ENCODE measurements at regions not wholly inside any gene's neighbourhood (a gene's known extent, or its start where the extent isn't known, plus 50 kb on each side); places are given as distances from the start of the nearest gene placed in this dataset.

DNA sequence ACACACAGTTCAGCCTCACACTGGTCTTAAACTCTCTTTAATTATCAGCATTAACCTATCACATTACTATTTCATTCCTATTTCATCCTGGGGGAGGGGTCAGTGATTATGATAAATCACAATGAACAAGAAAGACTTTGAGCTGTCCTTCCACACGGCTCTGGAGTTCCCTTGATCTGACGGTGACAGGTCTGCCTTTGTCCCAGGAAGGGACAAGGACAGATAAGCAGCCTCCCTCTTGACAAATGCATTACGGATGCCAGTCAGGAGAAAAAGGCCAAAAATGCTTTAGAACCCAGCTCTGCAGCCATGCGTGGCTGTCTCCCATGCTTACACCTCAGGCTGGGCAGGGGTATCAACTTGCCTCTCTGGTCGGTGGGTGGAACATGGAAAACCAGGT lies 281.7 kb downstream of the BCL11A start:
- Histone ChIP-seq H3K4me3 (no peak overlapping the region), H3K79me2 (ENCODE audit: low read depth) (no peaks in the 10 kb centered on the region), H4K20me1 (ENCODE audit: insufficient read depth) (no peaks in the 10 kb centered on the region; the same call in 1 of the 2 replicates), H3K4me1 (replicated peaks; ENCODE audit: insufficient read depth) (no peaks in the 10 kb centered on the region), H3K4me2 (no peak overlapping the region), H3K36me3 (ENCODE audit: low read depth) (no peaks in the 10 kb centered on the region), H2AFZ (no peak overlapping the region), H3K9me3 (ENCODE audit: insufficient read depth, low read depth) (peaks cover 5% of the 10 kb centered on the region), H3K27me3 (ENCODE audit: insufficient read depth, low read depth) (peaks cover 82% of the 10 kb centered on the region), H3K27ac (no peak overlapping the region), H3F3A (ENCODE audit: insufficient read depth, low read depth) (no peaks in the 10 kb centered on the region), H3K9me2 (ENCODE audit: insufficient read depth) (no peaks in the 10 kb centered on the region)
- no peak for DNase-seq
- ChIA-PET CTCF (no interaction called here), POLR2A (ENCODE audit: unreplicated experiment) (no interaction called here)
- BruUV-seq (replicated peaks): no TSS peak
- no peak for TF ChIP-seq EZH2 (IDR thresholded peaks at IDR 0.05; ENCODE audit: low read depth)
- TF ChIP-seq, protein P1, sequence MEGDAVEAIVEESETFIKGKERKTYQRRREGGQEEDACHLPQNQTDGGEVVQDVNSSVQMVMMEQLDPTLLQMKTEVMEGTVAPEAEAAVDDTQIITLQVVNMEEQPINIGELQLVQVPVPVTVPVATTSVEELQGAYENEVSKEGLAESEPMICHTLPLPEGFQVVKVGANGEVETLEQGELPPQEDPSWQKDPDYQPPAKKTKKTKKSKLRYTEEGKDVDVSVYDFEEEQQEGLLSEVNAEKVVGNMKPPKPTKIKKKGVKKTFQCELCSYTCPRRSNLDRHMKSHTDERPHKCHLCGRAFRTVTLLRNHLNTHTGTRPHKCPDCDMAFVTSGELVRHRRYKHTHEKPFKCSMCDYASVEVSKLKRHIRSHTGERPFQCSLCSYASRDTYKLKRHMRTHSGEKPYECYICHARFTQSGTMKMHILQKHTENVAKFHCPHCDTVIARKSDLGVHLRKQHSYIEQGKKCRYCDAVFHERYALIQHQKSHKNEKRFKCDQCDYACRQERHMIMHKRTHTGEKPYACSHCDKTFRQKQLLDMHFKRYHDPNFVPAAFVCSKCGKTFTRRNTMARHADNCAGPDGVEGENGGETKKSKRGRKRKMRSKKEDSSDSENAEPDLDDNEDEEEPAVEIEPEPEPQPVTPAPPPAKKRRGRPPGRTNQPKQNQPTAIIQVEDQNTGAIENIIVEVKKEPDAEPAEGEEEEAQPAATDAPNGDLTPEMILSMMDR (conservative IDR thresholded peaks at IDR 0.05): no peak
- intact Hi-C loops (cut with micrococcal nuclease; ENCODE audit: unreplicated experiment): no loop called here

DNA sequence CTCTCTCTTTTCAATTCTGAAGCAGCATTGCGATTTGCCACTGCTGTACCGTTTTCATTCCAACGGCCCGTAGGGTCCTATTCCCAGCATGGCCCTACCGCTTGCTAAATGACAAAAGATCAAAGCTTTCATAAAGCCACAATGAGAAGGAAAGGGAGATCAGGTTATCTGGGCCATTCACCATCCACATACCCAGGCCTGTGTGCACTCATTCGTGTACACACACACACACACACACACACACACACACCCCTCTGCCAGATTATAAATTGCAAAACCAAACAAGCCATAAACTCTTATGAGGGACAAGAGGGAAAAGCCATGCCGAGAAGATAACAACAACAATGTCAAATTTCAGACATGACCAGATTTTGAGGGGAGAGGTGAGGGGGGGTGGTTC lies 282.3 kb downstream of the BCL11A start:
- intact Hi-C loops (cut with micrococcal nuclease; ENCODE audit: unreplicated experiment): no loop called here
- H3K9me3 ChIP-seq (ENCODE audit: insufficient read depth, low read depth): peaks cover 5% of the 10 kb centered on the region
- POLR2A ChIA-PET (ENCODE audit: unreplicated experiment): no interaction called here
- H3K4me1 ChIP-seq (replicated peaks; ENCODE audit: insufficient read depth): no peaks in the 10 kb centered on the region
- H3K4me2 ChIP-seq: no peak overlapping the region
- H3K4me3 ChIP-seq: no peak overlapping the region
- no peaks in the 10 kb centered on the region for H3K79me2 ChIP-seq (ENCODE audit: low read depth)
- no peaks in the 10 kb centered on the region for H3F3A ChIP-seq (ENCODE audit: insufficient read depth, low read depth)
- CTCF ChIA-PET: no interaction called here
- H3K27ac ChIP-seq: no peak overlapping the region
- H3K27me3 ChIP-seq (ENCODE audit: insufficient read depth, low read depth): peaks cover 81% of the 10 kb centered on the region
- H3K36me3 ChIP-seq (ENCODE audit: low read depth): no peaks in the 10 kb centered on the region
- TF ChIP-seq, protein P1 (conservative IDR thresholded peaks at IDR 0.05): no peak
- TF ChIP-seq EZH2 (IDR thresholded peaks at IDR 0.05; ENCODE audit: low read depth): no peak
- H4K20me1 ChIP-seq (ENCODE audit: insufficient read depth): no peaks in the 10 kb centered on the region; the same call in 1 of the 2 replicates
- H3K9me2 ChIP-seq (ENCODE audit: insufficient read depth): no peaks in the 10 kb centered on the region
- no peak overlapping the region for H2AFZ ChIP-seq
- no TSS peak for BruUV-seq (replicated peaks)
- DNase-seq: no peak

GRCh38 chr2:60268661-60269060 lies 284.8 kb downstream of the BCL11A start:
- H3K27me3 ChIP-seq (ENCODE audit: insufficient read depth, low read depth): peaks cover 67% of the 10 kb centered on the region
- H3K79me2 ChIP-seq (ENCODE audit: low read depth): no peaks in the 10 kb centered on the region
- intact Hi-C loops (cut with micrococcal nuclease; ENCODE audit: unreplicated experiment): no loop called here
- no peak overlapping the region for H2AFZ ChIP-seq
- H3F3A ChIP-seq (ENCODE audit: insufficient read depth, low read depth): no peaks in the 10 kb centered on the region
- H3K9me3 ChIP-seq (ENCODE audit: insufficient read depth, low read depth): no peaks in the 10 kb centered on the region; the same call in 1 of the 2 replicates
- BruUV-seq (replicated peaks): no TSS peak
- H3K4me3 ChIP-seq: no peak overlapping the region
- no peak for DNase-seq
- TF ChIP-seq, protein P1 (conservative IDR thresholded peaks at IDR 0.05): no peak
- no peak for TF ChIP-seq EZH2 (IDR thresholded peaks at IDR 0.05; ENCODE audit: low read depth)
- H3K4me2 ChIP-seq: no peak overlapping the region
- H3K9me2 ChIP-seq (ENCODE audit: insufficient read depth): no peaks in the 10 kb centered on the region
- no peaks in the 10 kb centered on the region for H3K36me3 ChIP-seq (ENCODE audit: low read depth)
- no peaks in the 10 kb centered on the region for H3K4me1 ChIP-seq (replicated peaks; ENCODE audit: insufficient read depth)
- H3K27ac ChIP-seq: no peak overlapping the region
- H4K20me1 ChIP-seq (ENCODE audit: insufficient read depth): no peaks in the 10 kb centered on the region; the same call in 1 of the 2 replicates
- ChIA-PET POLR2A (ENCODE audit: unreplicated experiment) (no interaction called here), CTCF (no interaction called here)

Data from PC-9 (cell line).